Heart left ventricle (tissue), 13 donors: ENCODE measurements at regions not wholly inside any gene's neighbourhood (a gene's known extent, or its start where the extent isn't known, plus 50 kb on each side); places are given as distances from the start of the nearest gene placed in this dataset.

ENCODE experiments used
- CTCF ChIP-seq, 12 donors: fragments of 200-600 bp; sonication (generic) in 4 of 12; IDR thresholded peaks; one replicate each; pipeline versions ENCODE4 v1.5.0 to v1.8.0; 2018 to 2022; ENCODE audit warnings: antibody characterized with exemption in 12 of 12, mild to moderate bottlenecking in 5 of 12
- POLR2A ChIP-seq, 2 donors: fragments of 450-650 bp; IDR thresholded peaks; one replicate each; pipeline ENCODE4 v1.6.1; 2017; ENCODE audit warnings: antibody characterized with exemption in 2 of 2, mild to moderate bottlenecking in 2 of 2, moderate library complexity in 2 of 2
- donor health status: ischemic (EF 13 %, LVEDD 7.1; RV severe dilation, severe dysfunction).
- donor health status: DM: no; HTN: yes; CAD: no.
- donor health status: DM: no; HTN: no; CAD: no.
- donor health status: ischemic (EF 25% LVEDD 6.9; RV normal size, moderate dysfunction).
- donor health status: ischemic (EF 25% LVEDD 5.7; RV mildly dilated, moderate dysfunction).
- donor health status: ischemic (EF 35%, LVEDD 5.7; RV mildly dilated, moderate dysfunction).
- donor health status: nonischemic (EF 11% LVEDD 7.7; RV severe dilation, severe dysfunction).
- donor health status: DM: yes; HTN: yes; CAD: no.
- donor health status: PGD.
- donor health status: ischemic (EF 29% LVEDD 5.4; RV normal size, mild dysfunction).
- donor health status: nonischemic (EF 23%, LVEDD 6.1; RV moderate dilation, normal function).

GRCh38 chr4:16431866-16432265 is 205.6 kb upstream of the TAPT1 start:
- TF ChIP-seq CTCF (IDR thresholded peaks at IDR 0.05) (no peak), POLR2A (IDR thresholded peaks at IDR 0.05) (no peak)
